ENCODE measurements at regions not wholly inside any gene's neighbourhood (a gene's known extent, or its start where the extent isn't known, plus 50 kb on each side); places are given as distances from the start of the nearest gene placed in this dataset.

- TF ChIP-seq CTCF (IDR thresholded peaks at IDR 0.05; ENCODE audit: insufficient read depth, low read depth, low read length) (no peak), EZH2 (IDR thresholded peaks at IDR 0.05; ENCODE audit: insufficient read depth, low read length) (no peak)
Measured at GRCh38 chr9:7508516-7508915, 291.1 kb downstream of the DMAC1 start.

Measured in astrocyte (in vitro differentiated cells and primary cell).